Ovary (tissue), 3 donors: ENCODE measurements at regions not wholly inside any gene's neighbourhood (a gene's known extent, or its start where the extent isn't known, plus 50 kb on each side); places are given as distances from the start of the nearest gene placed in this dataset.

Experiments used
- CTCF ChIP-seq, 3 donors: fragments of 450-650 bp in 2 of 3; fragments of 200-600 bp in 1 of 3; IDR thresholded peaks; one replicate each; pipeline versions ENCODE4 v1.5.1 to v1.8.0; 2016 to 2022; ENCODE audit warnings: antibody characterized with exemption in 3 of 3, mild to moderate bottlenecking in 1 of 3
- EP300 ChIP-seq: sonication (generic); formaldehyde crosslinking; IDR thresholded peaks from one replicate; pipeline ENCODE4 v1.6.1; 2017; ENCODE audit warnings: antibody characterized with exemption
- POLR2A ChIP-seq: fragments of 450-650 bp; IDR thresholded peaks from one replicate; pipeline ENCODE4 v1.6.1; 2017; ENCODE audit warnings: antibody characterized with exemption, mild to moderate bottlenecking, moderate library complexity
- donor health status: DM: no; HTN: no; CAD: no.

GRCh38 chr10:33773253-33773573, 438.7 kb upstream of the NRP1 start:
- TF ChIP-seq CTCF (IDR thresholded peaks at IDR 0.05) (no peak), POLR2A (no peak), EP300 (no peak)
